Gastrocnemius medialis (tissue), 4 donors: ENCODE measurements at regions not wholly inside any gene's neighbourhood (a gene's known extent, or its start where the extent isn't known, plus 50 kb on each side); places are given as distances from the start of the nearest gene placed in this dataset.

Experiments
- CTCF ChIP-seq, 5 experiments: fragments of 450-650 bp in 3 of 5; fragments of 200-600 bp in 2 of 5; sonication (generic) in 2 of 5; IDR thresholded peaks in 4 of 5; conservative IDR thresholded peaks in 1 of 5; 1 replicate in 4 of 5; 2 replicates in 1 of 5; pipeline ENCODE4 v1.5.1; 2016 to 2019; ENCODE audit warnings: antibody characterized with exemption in 5 of 5, mild to moderate bottlenecking in 3 of 5, moderate library complexity in 3 of 5
- POLR2A ChIP-seq, 2 donors: fragments of 450-650 bp; IDR thresholded peaks; one replicate each; pipeline ENCODE4 v1.6.1; 2017; ENCODE audit warnings: antibody characterized with exemption in 2 of 2, mild to moderate bottlenecking in 2 of 2, moderate library complexity in 2 of 2

DNA sequence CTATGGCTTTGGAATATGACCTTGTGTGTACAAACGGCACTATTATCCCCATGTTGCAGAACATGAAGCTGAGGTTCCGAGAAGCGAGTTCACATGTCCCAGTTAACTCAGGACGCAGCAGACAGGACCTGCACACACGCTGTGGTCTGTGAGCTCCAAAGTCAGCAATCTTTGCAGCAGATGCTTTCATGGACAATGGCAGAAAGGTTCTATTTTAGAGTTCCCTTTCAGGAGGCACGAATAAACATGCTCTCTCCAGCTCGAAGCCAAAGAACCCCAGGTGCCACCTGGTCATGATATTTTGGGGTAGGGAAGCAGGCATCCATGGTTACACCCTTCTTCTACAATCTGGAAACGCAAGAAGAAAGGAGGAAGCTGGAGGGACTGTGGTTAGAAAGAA lies 412.0 kb downstream of the TMEM114 start:
- TF ChIP-seq CTCF (IDR thresholded peaks at IDR 0.05 in 4 of 5, conservative IDR thresholded peaks at IDR 0.05 in 1 of 5) (no peak), POLR2A (IDR thresholded peaks at IDR 0.05) (no peak)
